NB4 (cell line): ENCODE measurements at regions not wholly inside any gene's neighbourhood (a gene's known extent, or its start where the extent isn't known, plus 50 kb on each side); places are given as distances from the start of the nearest gene placed in this dataset.

Experiments used
- CTCF ChIP-seq: IDR thresholded peaks from one replicate; pipeline ENCODE4 v1.5.1; 2012; ENCODE audit warnings: low read depth, low read length
- MAX ChIP-seq: IDR thresholded peaks from 2 replicates; pipeline ENCODE4 v1.6.1; 2011; ENCODE audit warnings: low read depth, low read length
- MYC ChIP-seq: IDR thresholded peaks from 2 replicates; pipeline ENCODE4 v1.6.1; 2011; ENCODE audit warnings: low read depth, low read length

GRCh38 chr5:104932431-104932830, 1369.8 kb upstream of the NUDT12 start:
- no peak for TF ChIP-seq CTCF
- no peak for TF ChIP-seq MAX
- TF ChIP-seq MYC, result no peak
